HK-2 (cell line): ENCODE measurements at regions not wholly inside any gene's neighbourhood (a gene's known extent, or its start where the extent isn't known, plus 50 kb on each side); places are given as distances from the start of the nearest gene placed in this dataset.

ENCODE experiments used
- DNase-seq: peaks from one replicate; pipeline ENCODE4 v3.0.0-alpha.2; 2018; ENCODE audit not compliant: unreplicated experiment

GRCh38 chr1:91575909-91576519 lies 75.4 kb downstream of the CDC7 start:
- no peak for DNase-seq

- no peak for DNase-seq
These were observed 77.9 kb downstream of the CDC7 start for GRCh38 chr1:91578320-91579109.

GRCh38 chr1:91579658-91580228 lies 79.1 kb downstream of the CDC7 start:
- DNase-seq, result no peak

GRCh38 chr1:91582431-91582921 lies 81.8 kb downstream of the CDC7 start:
- peak; percentile 49 for DNase-seq

- no peak for DNase-seq
These were observed 82.7 kb downstream of the CDC7 start for GRCh38 chr1:91583326-91583755.

- no peak for DNase-seq
These were observed 83.7 kb downstream of the CDC7 start for GRCh38 chr1:91584309-91584708.

- no peak for DNase-seq
These were observed 84.2 kb downstream of the CDC7 start for GRCh38 chr1:91584878-91585277.

GRCh38 chr1:91585502-91585901 lies 84.9 kb downstream of the CDC7 start:
- no peak for DNase-seq

GRCh38 chr1:91585982-91586381 lies 85.3 kb downstream of the CDC7 start:
- peak; percentile 66 for DNase-seq

GRCh38 chr1:91589437-91589836 lies 88.8 kb downstream of the CDC7 start:
- no peak for DNase-seq

GRCh38 chr1:91591175-91591974 lies 90.7 kb downstream of the CDC7 start:
- DNase-seq, result no peak

GRCh38 chr1:91592716-91593477 lies 92.2 kb downstream of the CDC7 start:
- no peak for DNase-seq

- no peak for DNase-seq
These were observed 93.9 kb downstream of the CDC7 start for GRCh38 chr1:91594383-91595055.

GRCh38 chr1:91596474-91596873 lies 95.8 kb downstream of the CDC7 start:
- no peak for DNase-seq

- no peak for DNase-seq
These were observed 96.6 kb downstream of the CDC7 start for GRCh38 chr1:91597215-91597614.

GRCh38 chr1:91600431-91601337 lies 100.0 kb downstream of the CDC7 start:
- DNase-seq, result no peak

GRCh38 chr1:91601554-91602376 lies 101.1 kb downstream of the CDC7 start:
- no peak for DNase-seq

- DNase-seq, result no peak
These were observed 102.8 kb downstream of the CDC7 start for GRCh38 chr1:91603409-91603808.

GRCh38 chr1:91604632-91605031 lies 104.0 kb downstream of the CDC7 start:
- DNase-seq, result no peak
